Neural progenitor cell (in vitro differentiated cells): ENCODE measurements at regions not wholly inside any gene's neighbourhood (a gene's known extent, or its start where the extent isn't known, plus 50 kb on each side); places are given as distances from the start of the nearest gene placed in this dataset.

Source experiments
- CTCF ChIP-seq: fragments of 200-600 bp; sonication (generic); IDR thresholded peaks from 2 replicates; pipeline ENCODE4 v1.5.1; 2017; ENCODE audit warnings: antibody characterized with exemption, mild to moderate bottlenecking
- EZH2 ChIP-seq: fragments of 200-600 bp; sonication (generic); IDR thresholded peaks from 2 replicates; pipeline ENCODE4 v1.6.1; 2017; ENCODE audit warnings: antibody characterized with exemption, mild to moderate bottlenecking, moderate library complexity
- EZH2phosphoT487 ChIP-seq: fragments of 200-600 bp; sonication (generic); IDR thresholded peaks from 2 replicates; pipeline ENCODE4 v1.6.1; 2017; ENCODE audit warnings: antibody characterized with exemption

- TF ChIP-seq CTCF (peak; percentile 89), EZH2 (no peak), EZH2phosphoT487 (no peak)
Observed at GRCh38 chr2:180077295-180077906, 70.3 kb upstream of the CWC22 start.
